ENCODE measurements at regions not wholly inside any gene's neighbourhood (a gene's known extent, or its start where the extent isn't known, plus 50 kb on each side); places are given as distances from the start of the nearest gene placed in this dataset.

DNA sequence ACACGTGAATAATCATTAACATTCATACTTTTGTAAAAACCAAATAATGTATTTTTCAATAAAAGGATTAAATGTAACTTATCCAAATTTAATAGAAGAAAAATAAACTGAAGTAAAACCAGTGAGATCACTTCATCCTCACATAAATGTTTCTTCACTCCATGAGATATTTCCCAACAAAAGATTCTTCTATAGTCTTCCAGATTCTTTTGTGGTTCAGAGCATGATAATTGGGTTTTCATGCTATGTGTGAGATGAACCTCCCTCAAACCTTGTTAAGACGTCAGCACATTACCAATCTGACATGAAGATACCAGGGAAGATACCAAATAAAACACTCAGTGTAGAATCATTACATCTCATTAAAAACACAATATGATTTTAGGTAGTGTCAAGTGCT lies 62.9 kb upstream of the OXGR1 start:
- DNase-seq (ENCODE audit: low read depth in 2 of 2) = no peak

- no peak for DNase-seq (ENCODE audit: low read depth in 2 of 2)
These were observed 64.1 kb upstream of the OXGR1 start for GRCh38 chr13:97058391-97058790.

GRCh38 chr13:97058926-97059325 lies 64.7 kb upstream of the OXGR1 start:
- no peak for DNase-seq (ENCODE audit: low read depth in 2 of 2)

- peak in 1 of 2 donors; percentile 6 for DNase-seq (ENCODE audit: low read depth in 2 of 2)
These were observed 73.0 kb upstream of the OXGR1 start for GRCh38 chr13:97067017-97067895.

GRCh38 chr13:97068151-97068550 lies 73.9 kb upstream of the OXGR1 start:
- peak; percentile 17 to 81 for DNase-seq (ENCODE audit: low read depth in 2 of 2)

GRCh38 chr13:97069050-97069815 lies 75.0 kb upstream of the OXGR1 start:
- peak in 1 of 2 donors; percentile 80 for DNase-seq (ENCODE audit: low read depth in 2 of 2)

GRCh38 chr13:97072297-97072696 lies 78.0 kb upstream of the OXGR1 start:
- no peak for DNase-seq (ENCODE audit: low read depth in 2 of 2)

DNA sequence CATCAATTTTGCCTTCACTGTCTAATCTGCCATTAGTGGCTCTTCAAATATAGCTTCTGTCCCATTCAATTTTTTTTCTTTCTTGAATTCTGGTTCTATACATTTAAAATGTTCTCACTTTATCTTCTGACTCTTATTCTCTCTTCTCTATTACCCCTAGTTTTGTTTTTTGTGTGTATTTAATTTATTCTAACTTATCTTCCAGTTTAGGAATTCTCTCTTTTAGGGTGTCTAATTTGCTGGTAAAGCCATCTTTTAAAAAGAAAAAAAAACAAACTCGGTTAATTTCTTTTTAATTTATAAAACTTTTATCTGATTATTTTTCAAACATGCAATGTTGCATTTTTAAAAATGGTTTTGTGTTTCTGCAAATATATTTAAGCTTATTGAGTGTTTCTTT lies 80.3 kb upstream of the OXGR1 start:
- no peak for DNase-seq (ENCODE audit: low read depth in 2 of 2)

DNA sequence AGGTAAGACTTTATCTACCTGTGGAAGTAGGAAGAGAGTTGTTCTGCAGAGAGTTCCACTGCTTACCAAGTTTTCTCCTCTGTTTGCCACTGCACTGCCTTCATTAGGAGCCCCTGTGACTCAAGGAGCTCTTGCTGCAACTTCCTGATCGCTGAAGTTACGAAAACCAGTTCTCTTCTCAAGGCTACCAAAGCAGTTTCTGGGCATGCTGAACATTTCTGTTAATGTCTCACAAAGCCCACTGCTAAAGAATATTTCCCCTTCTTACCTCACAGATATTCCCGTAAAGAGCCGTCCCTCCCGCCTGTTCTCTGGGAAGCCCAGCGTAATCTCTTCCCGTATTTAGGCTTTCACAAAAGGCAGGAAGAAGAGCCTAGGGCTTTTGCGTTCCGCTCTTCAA lies 82.6 kb upstream of the OXGR1 start:
- no peak for DNase-seq (ENCODE audit: low read depth in 2 of 2)

GRCh38 chr13:97077341-97077740 lies 83.1 kb upstream of the OXGR1 start:
- DNase-seq (ENCODE audit: low read depth in 2 of 2) = no peak

DNA sequence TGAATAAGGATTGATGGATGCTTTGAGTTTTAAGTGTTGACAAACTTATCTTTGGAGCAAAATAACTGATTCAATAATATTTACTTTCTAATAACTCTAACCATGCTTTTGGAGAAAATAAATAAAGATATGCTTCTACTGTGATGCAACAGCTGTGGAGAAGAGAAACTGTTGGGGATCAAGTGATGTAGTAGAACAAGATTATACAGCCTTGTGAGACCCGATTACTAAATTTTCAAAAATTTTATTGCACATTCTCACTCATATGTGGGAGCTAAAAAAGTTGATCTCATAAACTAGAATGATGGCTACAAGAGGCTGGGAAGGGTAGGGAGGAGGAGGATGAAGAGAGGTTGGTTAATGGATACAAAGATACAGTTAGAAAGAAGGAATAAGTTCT lies 85.5 kb upstream of the OXGR1 start:
- no peak for DNase-seq (ENCODE audit: low read depth in 2 of 2)

- DNase-seq (ENCODE audit: low read depth in 2 of 2) = no peak
These were observed 88.4 kb upstream of the OXGR1 start for GRCh38 chr13:97082461-97083207.

- no peak for DNase-seq (ENCODE audit: low read depth in 2 of 2)
These were observed 96.9 kb upstream of the OXGR1 start for GRCh38 chr13:97091196-97091595.

DNA sequence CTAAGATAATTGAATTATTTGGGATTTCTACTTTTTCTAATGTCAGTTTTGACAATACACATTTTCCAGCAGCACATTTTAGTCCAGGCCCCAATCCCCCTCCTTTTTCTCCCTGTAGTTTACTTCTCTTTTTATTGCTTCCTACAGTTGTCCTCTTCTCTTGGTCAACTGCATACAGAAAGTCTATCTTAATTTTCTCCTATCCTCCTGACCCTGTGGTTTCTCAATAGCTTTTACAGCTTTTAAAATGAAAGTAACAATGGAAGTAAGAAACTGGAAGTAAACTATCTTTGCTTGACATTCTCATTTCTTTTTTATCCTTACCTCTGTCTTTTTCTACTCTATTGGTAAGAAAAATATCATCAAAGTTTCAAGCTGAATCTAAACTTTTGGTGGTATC lies 106.5 kb upstream of the OXGR1 start:
- DNase-seq (ENCODE audit: low read depth in 2 of 2) = no peak

DNA sequence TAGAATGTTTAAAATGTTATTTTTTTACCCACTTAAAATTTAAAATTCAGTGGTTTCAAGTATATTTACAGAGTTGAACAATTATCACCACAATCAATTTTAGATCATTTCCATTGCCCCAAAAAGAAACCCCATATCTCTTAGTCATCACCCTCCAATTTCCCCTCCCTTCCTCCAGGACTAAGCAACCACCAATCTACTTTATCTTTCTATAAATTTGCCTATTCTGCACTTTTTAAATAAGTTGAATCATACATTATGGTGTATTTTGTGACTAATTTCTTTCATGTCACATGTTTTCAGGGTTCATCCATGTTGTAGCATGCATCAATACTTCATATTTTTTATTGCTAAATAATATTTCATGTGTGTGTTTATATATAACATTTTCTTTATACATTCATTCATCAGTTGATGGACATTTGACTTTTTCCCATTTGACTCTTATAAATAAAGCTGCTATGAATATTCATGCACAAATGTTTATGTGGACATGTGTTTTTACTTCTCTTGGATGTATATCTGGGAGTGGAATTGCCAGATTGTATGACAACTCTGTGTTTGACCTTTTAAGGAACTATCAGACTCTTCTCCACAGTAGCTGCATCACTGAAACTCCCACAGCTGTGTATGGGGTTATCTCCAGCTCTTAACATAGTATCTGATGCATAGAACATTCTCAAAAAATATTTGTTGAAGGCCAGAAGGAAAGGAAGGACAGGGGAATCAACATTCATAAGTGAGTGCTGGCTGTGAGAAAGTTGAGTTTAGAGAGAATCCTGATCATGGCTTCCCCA lies 107.8 kb upstream of the OXGR1 start:
- DNase-seq (ENCODE audit: low read depth in 2 of 2) = no peak

DNA sequence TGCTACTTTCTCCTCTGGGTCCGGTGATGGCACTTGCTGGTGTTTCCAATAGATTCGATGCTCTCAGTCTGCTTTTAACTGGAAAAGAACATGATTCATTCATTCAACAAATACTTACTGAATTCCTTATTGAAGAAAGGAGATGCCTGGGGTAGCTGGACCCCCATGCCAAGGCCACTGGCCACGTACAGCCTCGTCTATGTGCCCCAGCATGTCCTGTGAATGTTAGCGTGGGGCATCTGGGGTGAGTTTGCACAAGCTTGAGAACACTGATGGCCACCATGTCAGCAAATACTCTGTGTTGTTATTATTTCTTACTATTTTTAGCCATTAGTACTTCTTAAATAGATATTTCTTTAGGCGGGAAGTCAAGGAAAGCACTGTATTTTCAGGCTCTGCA lies 112.0 kb upstream of the OXGR1 start:
- DNase-seq (ENCODE audit: low read depth in 2 of 2) = no peak

GRCh38 chr13:97107815-97108529 lies 113.7 kb upstream of the OXGR1 start:
- no peak for DNase-seq (ENCODE audit: low read depth in 2 of 2)

DNA sequence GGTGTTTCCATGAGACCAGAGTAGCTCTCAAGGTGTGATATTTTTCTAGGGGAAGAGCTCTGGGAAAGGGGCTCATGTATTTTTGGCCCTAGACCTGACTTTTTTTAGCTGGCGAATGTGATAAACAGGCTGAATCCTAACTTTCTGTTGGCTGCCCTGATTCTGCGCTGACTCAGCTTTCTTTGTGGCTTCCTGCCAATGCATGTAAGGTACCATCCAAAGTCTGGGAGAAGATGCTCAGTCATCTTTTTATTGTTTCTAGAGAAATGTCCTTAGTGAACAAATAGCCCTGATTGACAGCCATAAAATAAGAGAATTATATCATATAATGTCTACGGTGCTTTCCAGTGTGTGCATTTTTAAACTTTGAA lies 113.6 kb upstream of the MBNL2 start:
- DNase-seq (ENCODE audit: low read depth in 2 of 2) = no peak

DNA sequence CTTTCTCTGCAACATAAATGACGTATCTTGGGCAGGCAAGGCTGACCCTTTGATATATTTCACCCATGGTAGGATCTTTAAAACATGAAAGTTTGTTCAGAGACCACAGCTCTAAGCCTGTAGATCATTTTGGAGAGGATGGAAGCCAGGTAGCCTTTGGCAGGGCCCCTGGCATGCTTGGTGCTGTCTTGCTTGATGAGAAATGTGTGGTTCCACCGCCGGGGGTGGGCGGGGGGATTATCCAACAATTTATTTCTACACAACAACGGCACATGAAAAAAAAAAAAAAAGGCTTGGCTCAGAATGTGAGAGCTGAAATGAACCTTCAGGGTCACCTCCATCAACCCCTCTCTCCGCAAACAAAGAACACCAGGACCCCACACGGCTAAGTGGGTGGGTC lies 112.9 kb upstream of the MBNL2 start:
- no peak for DNase-seq (ENCODE audit: low read depth in 2 of 2)

GRCh38 chr13:97109841-97110492 lies 112.2 kb upstream of the MBNL2 start:
- peak; percentile 88 to 94 for DNase-seq (ENCODE audit: low read depth in 2 of 2)
